HG03342 (cell line): ENCODE measurements at regions not wholly inside any gene's neighbourhood (a gene's known extent, or its start where the extent isn't known, plus 50 kb on each side); places are given as distances from the start of the nearest gene placed in this dataset.
"Not testable (repeated sequence)": the region's sequence is repeated elsewhere in the genome, so short reads cannot be mapped to it uniquely, and the experiment has no call there.

Source experiments
- ATAC-seq: cut with Tn5 transposase; IDR thresholded peaks from one replicate; pipeline ENCODE4 v1.9.1; 2021; ENCODE audit warnings: mild to moderate bottlenecking, moderate library complexity; ENCODE audit not compliant: unreplicated experiment

DNA sequence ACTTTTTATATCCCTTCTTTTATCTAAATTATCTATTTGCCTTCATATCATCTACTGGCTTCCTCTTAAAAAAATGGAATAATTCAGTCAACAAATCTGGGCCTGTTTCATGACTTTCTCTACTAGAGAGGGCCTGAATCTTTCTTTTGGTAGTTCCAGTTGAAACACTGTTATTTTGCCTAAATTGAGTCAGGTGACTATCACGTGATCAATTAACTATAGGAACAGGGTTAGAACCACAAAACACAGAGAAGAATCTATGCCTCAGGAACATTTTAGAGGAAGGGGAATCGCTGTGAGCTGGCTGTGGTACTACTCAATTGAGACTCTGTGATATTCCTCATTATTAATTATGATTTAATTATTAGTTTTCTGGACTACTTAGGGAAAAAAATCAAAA lies 736.7 kb upstream of the PITX2 start:
- no peak for ATAC-seq

DNA sequence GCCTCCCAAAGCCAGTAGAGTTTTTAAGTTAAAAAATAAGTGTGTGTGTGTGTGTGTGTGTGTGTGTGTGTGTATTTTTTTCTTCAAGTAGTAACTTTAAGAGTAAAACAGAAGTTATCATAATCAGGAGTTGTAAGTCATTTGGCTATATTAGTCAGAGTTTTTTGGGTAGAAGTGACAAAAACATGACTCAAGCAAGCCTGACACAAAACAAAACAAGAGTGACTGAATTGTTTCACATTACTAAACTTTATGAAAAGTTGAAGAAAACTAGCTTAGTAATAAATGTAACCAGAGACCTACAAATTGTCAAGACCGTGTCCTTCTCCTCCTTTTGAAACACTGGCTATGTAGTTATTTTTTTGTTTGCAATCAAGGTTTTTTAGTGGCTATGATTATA lies 738.0 kb upstream of the PITX2 start:
- no peak for ATAC-seq

DNA sequence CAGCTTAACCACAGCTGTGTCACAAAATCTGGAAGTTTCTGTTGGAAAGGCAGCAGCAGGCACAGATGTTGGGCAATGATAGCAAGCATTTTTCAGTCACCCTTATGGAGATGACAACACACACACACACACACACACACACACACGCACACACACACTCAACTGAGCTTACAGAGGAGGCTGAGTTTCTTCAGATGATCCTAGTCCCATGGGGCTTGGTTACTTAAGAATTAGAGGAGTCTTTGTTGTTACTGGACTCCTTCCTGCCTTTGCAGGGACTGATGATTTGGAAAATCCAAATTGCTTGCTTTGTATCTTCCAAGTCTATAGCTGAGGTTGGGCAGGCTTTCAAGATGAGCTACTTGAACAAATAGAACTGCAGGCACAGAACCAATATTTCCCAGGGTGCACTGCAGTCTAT lies 740.1 kb upstream of the PITX2 start:
- ATAC-seq = no peak

- not testable (repeated sequence) for ATAC-seq
Measured at GRCh38 chr4:111377880-111378279, 755.0 kb upstream of the PITX2 start.

DNA sequence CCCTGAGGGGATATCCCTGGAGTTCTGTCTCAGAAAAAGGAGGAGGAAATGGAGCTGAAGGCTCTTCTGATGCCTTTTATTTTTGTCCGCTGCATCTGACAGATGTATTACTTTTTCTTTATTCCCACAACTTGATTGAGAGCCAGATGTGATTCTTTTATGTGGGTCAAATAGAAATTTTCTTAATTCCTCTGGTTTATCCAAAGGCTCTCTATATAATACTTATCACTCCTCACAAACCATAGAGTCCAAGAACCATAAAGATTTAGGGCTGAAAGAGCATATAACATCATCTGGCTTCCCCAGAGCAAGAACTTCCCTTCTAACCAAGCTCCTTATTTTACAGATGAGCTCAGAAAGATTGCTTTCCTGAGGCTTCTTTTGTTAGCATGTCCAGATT lies 756.7 kb upstream of the FAM241A start:
- ATAC-seq = no peak

DNA sequence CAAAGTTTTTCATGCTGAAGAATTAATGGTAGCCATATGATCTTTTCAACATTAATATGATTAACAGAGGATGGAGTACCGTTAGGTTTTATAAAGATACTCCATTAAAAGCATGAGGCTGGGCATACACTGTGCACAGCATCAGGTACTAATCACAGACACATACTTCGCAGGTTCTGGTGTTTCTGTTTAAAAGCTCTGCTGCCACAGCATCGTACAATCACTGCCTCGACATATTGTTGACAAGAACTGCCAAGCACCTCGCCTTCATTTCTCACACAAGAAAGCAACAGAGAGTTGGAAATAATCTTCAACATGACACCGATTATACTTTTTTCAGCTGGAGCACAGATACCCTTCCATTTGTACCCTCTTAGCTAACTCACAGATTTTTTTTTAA lies 753.4 kb upstream of the FAM241A start:
- no peak for ATAC-seq

DNA sequence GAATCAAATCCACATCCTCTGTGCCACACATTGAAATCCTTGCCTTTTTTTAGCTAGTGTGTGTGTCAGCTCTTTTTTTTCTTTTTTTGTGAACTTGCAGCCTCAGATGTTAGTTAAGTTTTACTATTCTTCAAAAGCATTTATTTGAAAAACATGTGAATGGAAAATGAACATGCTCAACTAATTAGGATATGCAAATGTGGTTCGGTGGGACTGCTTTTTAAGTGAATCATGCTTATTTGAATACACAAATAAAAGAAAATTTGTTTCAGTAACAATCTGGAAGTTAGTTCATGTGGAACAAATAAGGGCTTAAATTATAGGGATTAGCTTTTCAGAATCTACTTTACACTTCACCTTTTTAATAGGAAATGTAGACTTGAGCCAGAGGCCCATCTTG lies 751.5 kb upstream of the FAM241A start:
- no peak for ATAC-seq

- ATAC-seq = no peak
Measured at GRCh38 chr4:111398906-111399330, 746.3 kb upstream of the FAM241A start.

GRCh38 chr4:111399623-111400022 lies 745.6 kb upstream of the FAM241A start:
- no peak for ATAC-seq

- ATAC-seq = no peak
Measured at GRCh38 chr4:111400741-111401140, 744.5 kb upstream of the FAM241A start.

- no peak for ATAC-seq
Measured at GRCh38 chr4:111404673-111405072, 740.6 kb upstream of the FAM241A start.

DNA sequence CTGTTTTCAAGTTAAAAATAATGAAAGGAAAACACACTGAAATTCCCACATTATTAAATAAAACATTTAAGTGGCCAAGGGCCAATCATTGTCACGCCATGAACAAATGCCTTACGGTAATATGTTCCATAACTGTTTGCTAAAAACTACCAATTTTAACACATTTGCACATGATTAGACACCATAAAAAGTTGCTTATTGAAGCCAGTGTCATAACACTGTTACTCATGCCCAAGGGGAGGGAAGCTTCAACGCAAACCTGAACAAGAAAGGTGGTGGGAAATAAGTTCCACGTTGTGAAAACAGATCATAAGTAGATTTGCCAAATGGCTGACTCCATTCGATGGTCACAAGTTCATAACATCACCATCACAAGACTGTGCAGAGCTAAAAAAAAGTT lies 739.3 kb upstream of the FAM241A start:
- ATAC-seq = no peak

DNA sequence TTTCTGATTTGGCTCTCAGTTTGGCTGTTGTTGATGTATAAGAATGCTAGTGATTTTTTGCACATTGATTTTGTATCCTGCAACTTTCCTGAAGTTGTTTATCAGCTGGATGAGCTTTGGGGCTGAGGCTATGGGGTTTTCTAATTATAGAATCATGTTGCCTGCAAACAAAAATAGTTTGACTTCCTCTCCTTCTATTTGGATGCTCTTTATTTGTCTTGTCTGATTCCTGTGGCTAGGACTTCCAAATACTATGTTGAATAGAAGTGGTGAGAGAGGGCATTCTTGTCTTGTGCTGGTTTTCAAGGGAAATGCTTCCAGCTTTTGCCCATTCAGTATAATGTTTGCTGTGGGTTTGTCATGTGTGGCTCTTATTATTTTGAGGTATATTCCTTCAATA lies 734.7 kb upstream of the FAM241A start:
- ATAC-seq = no peak

GRCh38 chr4:111417521-111417920 lies 727.7 kb upstream of the FAM241A start:
- no peak for ATAC-seq

GRCh38 chr4:111433441-111433840 lies 711.8 kb upstream of the FAM241A start:
- ATAC-seq = no peak

DNA sequence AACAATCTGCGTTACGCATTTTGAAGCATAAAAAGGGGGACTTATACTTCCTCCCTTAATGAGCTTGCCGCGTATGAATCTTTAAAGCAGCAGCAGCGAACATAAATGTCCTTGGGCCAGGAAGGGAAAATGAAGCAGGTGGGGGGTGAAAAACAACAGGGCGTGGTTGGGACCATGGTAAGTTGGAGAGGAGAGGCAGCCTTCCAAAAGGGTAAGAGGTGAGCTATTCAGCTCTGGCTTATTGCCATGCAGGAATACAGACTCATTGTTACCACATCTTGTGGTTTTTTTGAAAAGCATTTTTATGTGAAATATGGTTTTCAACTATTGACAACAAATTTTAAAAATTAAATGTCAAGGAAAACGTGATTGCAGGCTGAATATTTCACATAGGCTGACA lies 710.7 kb upstream of the FAM241A start:
- no peak for ATAC-seq

DNA sequence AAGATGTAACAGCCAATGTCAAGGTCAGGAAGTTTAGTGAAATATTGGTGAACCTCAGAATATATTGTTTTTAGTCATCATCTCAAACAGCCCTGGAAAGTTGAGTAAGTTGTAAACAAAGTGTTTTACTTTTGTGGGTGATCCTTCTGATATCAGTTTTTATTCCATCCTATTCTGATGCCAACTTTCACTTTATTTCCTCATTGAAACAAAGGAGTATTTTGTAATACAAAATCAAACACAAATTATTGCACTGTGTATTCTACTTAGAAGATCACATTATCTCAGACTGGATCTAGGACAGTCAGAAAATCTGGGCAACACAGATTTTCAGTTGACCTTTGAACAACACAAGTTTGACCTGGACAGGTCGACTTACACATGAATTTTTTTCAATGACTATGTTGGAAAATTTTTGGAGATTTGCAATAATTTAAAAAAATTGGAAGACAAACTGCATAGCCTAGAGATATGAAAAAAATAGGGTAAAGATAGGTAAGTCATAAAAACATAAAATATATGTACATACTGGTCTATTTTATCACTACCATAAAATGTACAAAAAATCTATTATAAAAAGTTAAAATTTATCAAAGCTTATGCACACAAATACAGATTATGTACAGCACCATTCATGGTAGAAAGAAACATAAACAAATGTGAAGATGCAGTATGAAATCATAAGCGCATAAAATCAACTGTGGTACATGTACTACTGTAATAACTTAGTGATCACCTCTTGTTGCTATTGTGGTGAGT lies 709.1 kb upstream of the FAM241A start:
- ATAC-seq = no peak

DNA sequence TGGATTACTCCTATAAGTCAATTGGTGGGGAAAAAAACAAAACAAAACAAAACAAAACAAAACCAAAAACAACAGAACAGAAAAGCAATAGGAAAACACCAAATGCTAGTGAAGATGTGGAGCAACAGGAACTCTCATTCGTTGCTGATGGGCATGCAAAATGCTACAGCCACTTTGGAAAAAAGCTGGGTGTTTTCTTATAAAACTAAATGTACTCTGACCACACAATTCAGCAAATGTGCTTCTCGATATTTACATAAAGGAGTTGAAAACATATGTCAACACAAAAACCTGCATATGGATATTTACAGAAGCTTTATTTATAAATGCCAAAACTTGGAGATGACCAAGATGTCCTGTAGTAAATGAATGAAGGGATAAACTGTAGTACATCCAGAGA lies 703.6 kb upstream of the FAM241A start:
- no peak for ATAC-seq

- ATAC-seq = not testable (repeated sequence)
Measured at GRCh38 chr4:111444836-111445235, 700.4 kb upstream of the FAM241A start.

DNA sequence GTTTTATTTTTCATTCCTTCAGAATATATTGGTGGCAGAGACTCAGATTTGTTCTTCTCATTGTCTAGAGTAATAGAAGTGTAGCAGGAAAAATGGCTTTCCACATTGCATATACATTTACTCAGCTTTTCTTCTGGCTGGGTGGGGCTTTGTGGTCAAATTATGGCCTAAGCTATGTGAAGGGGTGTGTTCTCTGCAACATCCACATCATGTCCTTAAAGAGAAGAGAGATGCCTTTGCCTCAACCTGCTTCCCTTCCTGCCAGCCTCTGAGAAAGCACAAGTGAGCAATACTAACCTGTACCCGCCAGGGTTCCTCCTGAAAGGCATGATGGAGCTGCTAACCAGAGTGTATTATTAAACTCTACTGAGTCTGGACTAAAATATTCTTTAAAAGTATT lies 695.6 kb upstream of the FAM241A start:
- ATAC-seq = no peak

- ATAC-seq = no peak
Measured at GRCh38 chr4:111450867-111451266, 694.4 kb upstream of the FAM241A start.

DNA sequence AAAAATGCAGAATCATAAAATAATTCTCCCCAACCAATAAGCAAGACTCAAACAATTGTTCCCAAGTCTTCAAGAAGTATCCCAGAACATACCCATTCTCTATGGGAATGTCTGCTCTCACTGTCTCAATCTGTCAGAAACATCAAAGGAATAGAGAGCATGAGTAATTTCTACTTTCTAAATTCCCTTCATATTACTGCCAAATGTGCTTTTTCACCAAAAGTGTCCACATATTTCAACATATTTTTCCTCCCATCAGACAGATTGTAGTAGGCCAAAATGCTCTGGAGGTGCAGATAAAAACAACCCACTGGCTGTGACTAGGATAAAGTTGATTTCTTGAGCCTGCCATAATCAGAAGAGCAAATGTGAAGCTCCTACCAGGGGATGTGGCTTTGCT lies 692.0 kb upstream of the FAM241A start:
- ATAC-seq = no peak

GRCh38 chr4:111454961-111455360 lies 690.3 kb upstream of the FAM241A start:
- no peak for ATAC-seq
